NCI-H1930 (cell line): ENCODE measurements at regions not wholly inside any gene's neighbourhood (a gene's known extent, or its start where the extent isn't known, plus 50 kb on each side); places are given as distances from the start of the nearest gene placed in this dataset.
"Not testable (repeated sequence)": the region's sequence is repeated elsewhere in the genome, so short reads cannot be mapped to it uniquely, and the experiment has no call there.

Experiments
- DNase-seq, 2 experiments: peaks; one replicate each; lab custom pipeline; 2025; lab: John Stamatoyannopoulos, UW

DNA sequence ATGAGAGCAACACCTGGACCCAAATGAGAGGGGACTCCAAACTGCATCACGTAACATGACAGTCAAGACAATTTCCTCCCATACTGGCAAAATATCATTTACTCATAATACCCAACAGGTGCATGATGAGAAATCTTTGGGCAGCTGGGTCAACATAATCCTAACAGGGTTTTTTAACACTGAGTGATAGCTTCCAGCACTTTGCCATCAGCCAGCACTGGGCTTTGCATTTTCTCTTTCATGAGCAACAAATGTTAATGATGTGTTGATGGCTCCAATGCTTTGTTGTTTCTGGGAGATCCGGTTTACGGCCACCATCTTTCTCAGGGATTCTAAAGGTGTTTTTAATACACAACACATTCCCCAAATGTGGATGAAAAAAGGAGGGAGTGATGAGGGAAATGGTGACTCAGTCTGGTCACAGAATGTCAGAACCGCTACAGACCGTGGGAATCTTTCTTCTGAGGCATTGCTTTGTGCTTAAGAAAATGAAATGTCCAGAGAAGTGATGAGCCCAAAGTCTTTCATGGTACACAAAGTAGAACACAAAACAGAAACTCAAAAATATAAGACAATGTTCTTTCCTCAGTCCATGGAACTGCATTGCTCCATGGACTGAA lies 705.7 kb upstream of the IGFBP3 start:
- DNase-seq = peak; percentile 33 to 76

DNA sequence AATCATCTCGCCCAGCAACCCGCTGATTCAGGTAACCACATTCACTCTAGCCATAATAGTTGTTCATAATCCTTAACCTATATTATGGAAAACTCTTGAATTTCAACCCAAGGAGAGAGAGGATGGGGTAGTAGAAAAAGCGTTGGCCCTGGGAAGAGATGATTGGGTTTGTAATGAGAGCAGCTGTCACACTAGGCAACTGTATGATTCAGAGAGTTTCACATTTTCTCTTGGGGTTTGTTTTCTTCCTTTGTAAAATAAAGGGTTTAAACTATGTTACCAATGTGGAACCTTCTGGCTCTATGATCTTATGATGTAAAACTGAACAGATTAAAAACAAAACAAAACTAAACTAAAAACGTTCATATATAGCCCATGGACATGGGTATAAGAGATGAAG lies 705.2 kb upstream of the IGFBP3 start:
- no peak for DNase-seq

DNA sequence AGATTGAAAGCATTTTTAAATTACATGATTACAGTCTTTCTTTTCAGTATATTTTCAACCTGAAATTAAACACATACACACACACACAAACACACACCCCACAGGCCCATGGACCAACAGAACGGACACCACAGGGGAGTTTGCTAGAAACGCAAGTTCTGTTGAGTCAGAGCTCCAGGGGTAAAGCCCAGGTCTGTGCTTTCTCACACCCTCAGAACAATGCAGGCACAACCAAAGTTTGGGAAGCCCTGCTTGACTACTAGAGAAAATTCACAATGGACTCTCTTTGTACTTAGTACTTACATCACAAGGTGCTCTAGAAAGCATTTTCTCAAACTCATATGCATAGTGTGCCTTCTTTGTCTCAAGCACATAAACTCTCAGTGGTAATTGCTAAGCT lies 704.0 kb upstream of the IGFBP3 start:
- no peak for DNase-seq

GRCh38 chr7:46622251-46622650 lies 701.2 kb upstream of the IGFBP3 start:
- no peak for DNase-seq

- DNase-seq = no peak
Measured at GRCh38 chr7:46619723-46620310, 698.7 kb upstream of the IGFBP3 start.

DNA sequence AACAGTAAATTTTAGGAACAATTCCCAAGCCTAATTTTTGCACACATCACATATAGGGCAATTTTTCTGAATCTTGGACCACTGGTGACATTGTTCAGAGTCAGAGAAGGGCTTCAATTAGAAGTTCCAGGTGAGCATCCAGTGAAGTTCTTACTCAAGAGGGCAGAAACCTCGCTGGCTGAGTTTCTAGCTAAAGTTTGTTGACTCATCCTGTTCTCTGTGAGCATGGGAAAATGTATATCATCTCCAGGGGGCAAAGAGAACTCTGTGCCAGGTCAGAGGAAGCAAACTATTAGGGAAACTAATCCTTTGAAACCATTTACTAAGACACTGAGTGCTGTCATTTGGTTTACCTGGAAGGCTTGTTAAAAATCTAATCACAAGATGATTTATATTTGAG lies 695.6 kb upstream of the IGFBP3 start:
- no peak for DNase-seq

GRCh38 chr7:46613551-46613950 lies 692.5 kb upstream of the IGFBP3 start:
- DNase-seq = no peak

DNA sequence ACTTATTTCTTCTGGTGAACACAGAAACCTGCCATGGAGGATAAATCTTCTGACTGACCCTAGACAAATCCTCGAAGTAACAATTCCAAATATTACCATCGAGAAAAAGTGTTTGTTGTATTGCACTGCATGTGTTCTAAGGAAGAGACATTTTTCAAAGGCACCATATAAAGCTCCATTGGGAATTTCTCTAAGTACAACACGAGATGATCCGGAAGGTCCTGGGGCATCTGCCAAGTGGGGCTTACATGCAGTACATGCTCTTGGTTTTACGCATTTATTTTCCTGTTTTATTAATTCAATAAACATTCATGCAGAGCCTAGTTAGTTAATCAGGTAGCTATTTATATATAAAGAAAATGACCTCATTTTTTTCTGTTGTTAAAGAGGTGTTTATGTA lies 692.0 kb upstream of the IGFBP3 start:
- DNase-seq = no peak

DNA sequence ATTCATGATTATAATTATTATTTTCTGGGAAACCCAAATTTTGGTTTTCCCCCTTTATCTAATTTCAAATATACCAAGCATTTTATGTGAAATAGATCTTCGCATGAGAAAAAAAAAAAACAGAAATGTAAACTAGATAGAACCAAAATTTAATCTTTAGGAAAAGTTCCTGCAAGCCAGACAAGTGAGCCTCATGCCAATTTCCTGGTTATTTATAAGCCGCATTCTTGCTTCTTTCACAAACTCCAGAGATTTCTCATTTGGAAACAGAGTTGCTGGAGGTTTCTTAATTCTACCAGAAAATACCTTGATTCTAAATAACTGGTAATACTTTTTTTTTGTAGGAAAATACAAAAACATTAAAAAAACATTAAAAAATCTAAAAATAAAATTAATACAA lies 690.4 kb upstream of the IGFBP3 start:
- no peak for DNase-seq

- no peak for DNase-seq
Measured at GRCh38 chr7:46610746-46611145, 689.7 kb upstream of the IGFBP3 start.

- no peak for DNase-seq
Measured at GRCh38 chr7:46607176-46607575, 686.1 kb upstream of the IGFBP3 start.

DNA sequence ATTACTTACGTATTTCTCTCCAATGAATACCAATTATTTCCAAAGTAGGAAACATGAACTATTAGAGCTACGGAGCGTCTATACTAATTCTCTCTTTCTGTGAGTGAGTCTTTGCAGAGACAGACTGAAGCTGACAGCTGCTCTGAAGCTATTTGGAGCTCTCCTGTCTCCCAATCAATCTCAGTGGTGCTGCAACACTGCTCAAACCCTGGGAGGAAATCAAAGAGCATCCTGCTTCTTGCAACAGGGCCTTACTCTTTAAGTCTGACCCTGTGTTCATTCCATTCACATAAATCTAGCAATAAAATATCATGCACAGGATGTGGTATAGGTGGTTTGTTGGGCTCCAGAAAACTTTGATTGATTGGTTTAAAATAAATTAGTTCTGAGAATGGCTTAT lies 685.7 kb upstream of the IGFBP3 start:
- no peak for DNase-seq

DNA sequence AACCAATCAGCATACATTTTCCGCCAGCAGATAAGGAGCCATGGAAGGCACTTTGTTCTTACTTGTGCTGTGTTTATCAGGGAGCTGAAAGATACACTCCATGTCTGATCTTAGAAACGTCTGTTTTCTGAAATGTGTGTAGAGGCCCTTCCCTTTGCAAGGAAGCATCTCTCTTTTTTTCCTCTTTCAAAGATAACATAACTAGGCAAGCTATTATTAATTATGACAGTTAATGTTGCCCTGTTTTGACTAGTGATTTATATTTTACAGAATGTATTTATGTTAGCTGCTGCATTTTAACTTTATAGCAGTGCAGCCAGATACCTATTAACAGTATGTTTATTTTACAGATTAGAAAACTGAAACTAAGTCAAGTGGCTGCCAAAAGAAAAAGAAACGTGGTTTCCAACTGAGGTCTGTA lies 683.2 kb upstream of the IGFBP3 start:
- DNase-seq = no peak

GRCh38 chr7:46603780-46604179 lies 682.7 kb upstream of the IGFBP3 start:
- no peak for DNase-seq

DNA sequence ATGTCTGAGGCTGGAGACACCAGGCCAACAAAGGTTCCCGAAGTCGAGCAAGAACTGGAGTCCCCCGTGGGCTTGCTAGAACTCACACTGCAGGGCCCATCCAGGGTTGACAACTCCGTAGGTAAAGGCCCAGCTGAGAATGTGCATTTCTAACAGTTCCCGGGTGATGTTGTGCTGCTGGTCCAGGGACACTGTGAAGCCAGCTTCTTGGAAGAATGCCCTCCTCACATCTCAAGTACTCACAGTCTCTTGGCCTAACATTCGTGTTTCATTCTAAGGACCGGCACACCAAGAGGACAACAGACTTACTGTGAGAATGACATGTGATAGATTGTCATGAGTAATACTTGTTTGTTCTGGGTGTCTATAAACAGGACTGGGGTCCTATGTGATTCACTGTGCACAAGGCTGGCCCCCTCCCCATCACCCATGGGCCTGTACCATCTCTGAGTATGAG lies 682.3 kb upstream of the IGFBP3 start:
- DNase-seq = no peak

GRCh38 chr7:46600340-46600739 lies 679.3 kb upstream of the IGFBP3 start:
- no peak for DNase-seq

DNA sequence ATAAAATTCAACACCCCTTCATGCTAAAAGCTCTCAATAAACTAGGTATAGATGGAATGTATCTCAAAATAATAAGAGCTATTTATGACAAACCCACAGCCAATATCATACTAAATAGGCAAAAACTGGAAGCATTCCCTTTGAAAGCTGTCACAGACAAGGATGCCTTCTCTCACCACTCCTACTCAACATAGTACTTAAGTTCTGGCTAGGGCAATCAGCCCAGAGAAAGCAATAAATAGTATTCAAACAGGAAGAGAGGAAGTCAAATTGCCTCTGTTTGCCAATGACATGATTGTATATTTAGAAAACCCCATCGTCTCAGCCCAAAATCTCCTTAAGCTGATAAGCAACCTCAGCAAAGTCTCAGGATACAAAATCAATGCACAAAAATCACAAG lies 673.8 kb upstream of the IGFBP3 start:
- DNase-seq = not testable (repeated sequence)

DNA sequence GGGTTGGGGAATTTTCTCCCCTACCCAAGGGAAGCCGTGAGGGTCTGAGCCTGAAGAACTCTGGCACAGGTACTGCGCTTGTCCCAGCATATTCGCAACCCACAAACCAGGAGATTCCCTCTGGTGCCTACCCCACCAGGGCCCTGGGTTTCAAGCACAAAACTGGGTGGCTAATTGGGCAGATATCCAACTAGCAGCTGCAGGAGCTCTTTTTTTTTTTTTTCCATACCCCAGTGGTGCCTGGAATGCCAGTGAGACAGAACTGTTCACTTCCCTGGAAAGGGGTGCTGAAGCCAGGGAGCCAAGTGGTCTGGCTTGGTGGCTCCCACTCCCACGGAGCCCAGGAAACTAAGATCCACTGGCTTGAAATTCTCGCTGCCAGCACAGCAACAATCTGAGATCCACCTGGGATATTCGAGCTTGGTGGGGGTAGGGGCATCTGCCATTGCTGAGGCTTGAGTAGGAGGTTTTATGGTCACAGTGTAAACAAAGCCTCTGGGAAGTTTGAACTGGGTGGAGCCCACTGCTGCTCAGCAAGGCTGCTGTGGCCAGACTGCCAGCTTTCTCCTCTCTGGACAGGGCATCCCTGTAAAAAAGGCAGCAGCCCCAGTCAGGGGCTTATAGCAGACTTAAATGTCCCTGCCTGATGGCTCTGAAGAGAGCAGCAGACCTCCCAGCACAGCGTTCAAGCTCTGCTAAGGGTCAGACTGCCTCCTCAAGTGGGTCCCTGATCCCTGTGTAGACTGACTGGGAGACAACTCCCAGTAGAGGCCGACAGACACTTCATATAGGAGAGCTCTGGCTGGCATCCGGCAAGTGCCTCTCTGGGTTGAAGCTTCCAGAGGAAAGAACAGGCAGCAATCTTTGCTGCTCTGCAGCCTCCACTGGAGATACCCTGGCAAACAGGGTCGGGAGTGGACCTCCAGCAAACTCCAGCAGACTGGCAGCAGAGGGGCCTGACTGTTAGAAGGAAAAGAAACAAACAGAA lies 670.1 kb upstream of the IGFBP3 start:
- not testable (repeated sequence) for DNase-seq

- DNase-seq = no peak
Measured at GRCh38 chr7:46589286-46589685, 668.2 kb upstream of the IGFBP3 start.

GRCh38 chr7:46586406-46586805 lies 665.3 kb upstream of the IGFBP3 start:
- no peak for DNase-seq

DNA sequence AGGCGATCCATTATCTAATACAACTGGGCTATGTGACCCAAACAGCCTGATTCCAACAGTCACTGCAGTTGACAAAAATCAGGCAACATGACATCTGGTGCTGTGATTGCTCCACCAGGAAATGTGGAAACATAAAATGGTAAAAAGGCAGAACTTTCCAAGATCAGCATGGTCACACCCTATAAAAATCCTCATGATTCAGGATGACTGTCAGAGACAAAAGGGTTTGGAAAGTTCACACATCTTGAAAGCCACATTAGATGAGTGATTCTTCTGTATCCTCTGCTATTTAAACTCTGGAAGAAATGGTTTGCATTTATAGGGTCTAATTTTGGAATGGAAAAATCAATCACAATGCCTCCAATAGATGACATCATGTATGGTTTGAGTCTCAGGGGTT lies 662.6 kb upstream of the IGFBP3 start:
- no peak for DNase-seq

DNA sequence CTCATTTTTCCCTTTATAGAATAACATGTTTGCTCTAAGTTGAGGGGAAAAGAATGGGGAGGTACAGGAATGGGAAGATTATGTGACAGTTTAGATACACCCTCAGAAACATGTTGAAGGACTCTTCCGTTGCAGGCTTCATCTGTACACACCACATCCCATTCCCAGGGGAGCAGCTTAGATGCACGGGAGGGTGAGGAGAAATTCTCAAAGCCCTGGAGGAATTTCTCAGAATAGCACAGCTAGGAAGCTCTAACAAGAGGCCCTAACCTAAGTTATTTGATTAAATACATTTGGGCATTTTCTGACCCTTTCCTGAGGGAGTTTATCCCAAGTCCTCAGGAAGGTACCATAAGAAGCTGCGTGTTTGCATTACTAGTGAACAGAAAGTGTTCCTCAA lies 660.2 kb upstream of the IGFBP3 start:
- no peak for DNase-seq

DNA sequence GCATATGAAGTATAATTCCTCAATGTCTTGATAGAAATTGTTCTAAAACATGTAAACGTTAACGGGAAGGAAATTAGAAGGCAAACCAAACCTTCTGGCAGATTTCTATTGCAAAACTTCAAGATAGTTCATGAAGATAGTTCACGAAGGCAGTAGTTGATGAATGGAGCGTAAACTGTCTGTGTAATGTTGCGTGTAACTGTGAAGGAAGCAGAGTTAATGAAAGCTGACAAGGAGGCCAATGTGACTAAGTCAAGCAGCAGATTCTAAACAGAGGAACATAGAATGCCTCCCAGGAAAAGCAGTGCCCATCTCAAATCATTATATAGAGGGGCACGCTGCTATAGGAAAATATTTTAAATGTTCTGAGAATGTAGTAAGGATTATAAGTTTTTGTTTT lies 659.7 kb upstream of the IGFBP3 start:
- no peak for DNase-seq
